Urinary bladder (tissue), 3 donors: ENCODE measurements at regions not wholly inside any gene's neighbourhood (a gene's known extent, or its start where the extent isn't known, plus 50 kb on each side); places are given as distances from the start of the nearest gene placed in this dataset.

Experiments used
- DNase-seq: peaks from one replicate; pipeline ENCODE4 v3.0.0-alpha.2; 2015; ENCODE audit errors: extremely low spot score
- H3K27ac ChIP-seq: one replicate; pipeline ENCODE4 v1.5.1; 2013; ENCODE audit warnings: low read depth, mild to moderate bottlenecking, moderate library complexity
- H3K36me3 ChIP-seq: one replicate; pipeline ENCODE4 v1.6.1; 2013; ENCODE audit warnings: mild to moderate bottlenecking, moderate library complexity; ENCODE audit not compliant: insufficient read depth
- H3K4me1 ChIP-seq: one replicate; pipeline ENCODE4 v1.6.1; 2013; ENCODE audit warnings: mild to moderate bottlenecking, moderate library complexity; ENCODE audit not compliant: insufficient read depth
- H3K4me3 ChIP-seq: one replicate; pipeline ENCODE4 v1.5.1; 2013; ENCODE audit warnings: low read depth, low read length
- WGBS: extraction: QIAGEN DNeasy Blood & Tissue Kit; methylation state at CpG from one replicate; pipeline ENCODE4 v1.1.7; 2013; 5-methylcytosine and 5-hydroxymethylcytosine counted together
- donor health status: healthy with polysubstance abuse.
- donor health status: healthy.

DNA sequence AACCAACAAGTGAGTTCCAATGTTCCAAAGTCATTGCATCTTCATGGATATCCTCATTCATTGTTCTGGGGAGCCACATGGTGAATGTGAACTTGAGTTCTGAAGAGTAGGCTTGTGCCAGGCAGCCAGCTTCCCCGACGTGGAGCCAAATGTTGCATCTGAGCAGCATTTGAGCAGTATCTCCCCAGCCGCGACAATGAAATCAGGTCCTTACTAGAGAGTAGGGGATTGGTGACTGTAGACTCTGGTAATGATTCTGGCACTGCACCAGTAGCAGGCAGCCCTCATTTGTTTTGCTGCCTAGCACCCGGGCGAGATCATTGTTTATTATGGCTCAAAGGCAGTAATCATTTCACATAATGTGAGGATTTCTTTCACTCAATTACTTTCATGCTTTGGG lies 451.4 kb upstream of the C9orf72 start:
- no peak overlapping the region for H3K4me3 ChIP-seq
- WGBS = 48% methylated on average over 6 of the region's 6 CpGs
- no peaks in the 10 kb centered on the region for H3K4me1 ChIP-seq
- H3K36me3 ChIP-seq = no peaks in the 10 kb centered on the region
- DNase-seq = no peak
- no peak overlapping the region for H3K27ac ChIP-seq

DNA sequence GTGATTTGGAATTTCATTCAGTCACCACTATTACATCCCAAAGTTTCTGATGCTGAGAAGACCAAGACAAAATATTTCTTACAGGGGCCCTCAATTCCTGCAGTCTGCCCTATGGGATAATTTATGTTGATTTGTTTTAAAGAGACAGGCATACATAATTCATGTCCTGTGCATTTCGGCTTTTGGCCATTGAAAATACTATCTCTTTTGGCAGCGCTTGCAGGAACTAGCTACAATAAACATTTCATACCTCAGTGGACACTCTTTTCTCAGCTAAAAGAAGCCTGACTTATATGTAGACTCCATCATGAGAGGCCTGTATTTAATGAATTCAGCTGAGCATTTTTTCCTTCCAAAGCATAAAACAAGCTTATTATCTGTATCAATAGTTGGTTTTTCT lies 451.9 kb upstream of the C9orf72 start:
- Histone ChIP-seq H3K4me3 (no peak overlapping the region), H3K36me3 (no peaks in the 10 kb centered on the region), H3K4me1 (no peaks in the 10 kb centered on the region), H3K27ac (no peak overlapping the region)
- DNase-seq = no peak
- WGBS = 39% methylated on average over 2 of the region's 2 CpGs

GRCh38 chr9:28031521-28032267 lies 458.4 kb upstream of the C9orf72 start:
- DNase-seq = no peak
- 80% methylated on average over 5 of the region's 5 CpGs for WGBS
- no peaks in the 10 kb centered on the region for H3K36me3 ChIP-seq
- H3K27ac ChIP-seq = no peak overlapping the region
- no peaks in the 10 kb centered on the region for H3K4me1 ChIP-seq
- H3K4me3 ChIP-seq = no peak overlapping the region

- H3K36me3 ChIP-seq = no peaks in the 10 kb centered on the region
- WGBS = 93% methylated on average over 2 of the region's 2 CpGs
- H3K4me1 ChIP-seq = no peaks in the 10 kb centered on the region
- H3K27ac ChIP-seq = no peak overlapping the region
- DNase-seq = no peak
- no peak overlapping the region for H3K4me3 ChIP-seq
These were observed 458.9 kb upstream of the C9orf72 start for GRCh38 chr9:28032268-28032590.

DNA sequence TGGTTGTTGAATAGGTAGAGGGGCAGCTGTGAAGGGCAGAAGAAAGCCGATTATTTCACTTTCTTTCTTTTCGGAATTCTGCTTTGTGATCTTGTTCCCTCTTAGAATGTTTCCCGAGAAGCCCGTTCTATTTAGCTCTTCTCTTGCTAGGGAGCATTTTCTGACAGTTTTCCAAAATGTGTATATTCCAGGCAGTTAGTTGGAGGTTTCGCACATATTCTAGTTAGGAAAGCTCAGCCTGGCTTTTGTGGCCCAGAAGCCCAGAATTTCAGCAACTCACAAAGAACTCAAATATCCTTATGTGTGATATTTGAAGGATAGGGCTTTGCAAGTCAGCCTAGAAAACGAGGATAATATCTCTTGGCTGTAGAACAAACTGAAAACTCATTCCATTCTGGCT lies 461.0 kb upstream of the C9orf72 start:
- DNase-seq = no peak
- no peak overlapping the region for H3K4me3 ChIP-seq
- H3K36me3 ChIP-seq = no peaks in the 10 kb centered on the region
- 68% methylated on average over 6 of the region's 6 CpGs for WGBS
- H3K4me1 ChIP-seq = no peaks in the 10 kb centered on the region
- H3K27ac ChIP-seq = no peak overlapping the region

- WGBS = 85% methylated on average over 1 of the region's 1 CpG
- H3K4me1 ChIP-seq = no peaks in the 10 kb centered on the region
These were observed 464.7 kb upstream of the C9orf72 start for GRCh38 chr9:28037968-28038367.

DNA sequence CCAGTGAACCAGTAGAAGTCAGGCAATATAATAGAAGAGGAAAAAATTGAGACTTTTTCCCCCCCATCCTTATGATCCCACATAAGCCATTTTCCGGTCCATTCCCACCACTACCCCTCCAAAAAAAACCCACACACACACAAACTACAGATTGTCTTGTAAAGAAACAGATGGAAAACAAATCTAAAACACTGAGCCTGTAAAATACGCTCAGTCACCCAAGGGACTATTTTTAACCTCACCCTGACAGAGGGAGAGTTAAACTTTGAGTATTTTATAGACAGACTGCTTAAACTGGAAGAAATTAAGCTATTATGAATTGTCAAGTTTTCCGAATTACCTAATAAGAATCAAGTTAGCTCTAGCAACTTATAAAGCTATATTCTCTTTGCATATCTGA lies 471.8 kb upstream of the C9orf72 start:
- no peaks in the 10 kb centered on the region for H3K4me1 ChIP-seq
- H3K27ac ChIP-seq = no peak overlapping the region
- WGBS = 60% methylated on average over 3 of the region's 3 CpGs
- DNase-seq = no peak
- no peaks in the 10 kb centered on the region for H3K36me3 ChIP-seq
- H3K4me3 ChIP-seq = no peak overlapping the region

More at GRCh38 chr9:28037968-28038367, 464.7 kb upstream of the C9orf72 start:
- DNase-seq = no peak
- H3K27ac ChIP-seq = no peak overlapping the region
- no peaks in the 10 kb centered on the region for H3K36me3 ChIP-seq
- no peak overlapping the region for H3K4me3 ChIP-seq

DNA sequence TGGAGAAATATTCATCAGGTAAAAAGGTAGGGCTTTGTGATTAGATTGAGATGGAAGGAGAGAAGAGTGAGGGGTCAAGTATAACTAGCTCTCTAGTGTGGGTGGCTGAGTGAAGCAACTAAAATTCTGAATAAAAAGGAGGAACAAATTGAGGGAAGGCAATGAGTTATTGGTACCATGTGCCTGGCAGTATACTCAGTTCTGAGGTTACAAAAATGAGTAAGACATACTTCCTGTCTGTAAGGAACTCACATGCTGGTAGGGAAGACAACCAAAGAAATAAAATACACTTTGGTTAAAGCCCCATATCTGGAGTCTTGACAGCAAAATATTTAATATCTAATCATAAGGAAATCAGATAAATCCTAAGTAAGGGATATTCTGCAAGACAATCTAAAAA lies 476.8 kb upstream of the C9orf72 start:
- H3K27ac ChIP-seq = no peak overlapping the region
- no peak overlapping the region for H3K4me3 ChIP-seq
- no peak for DNase-seq
- no peaks in the 10 kb centered on the region for H3K36me3 ChIP-seq
- no peaks in the 10 kb centered on the region for H3K4me1 ChIP-seq

DNA sequence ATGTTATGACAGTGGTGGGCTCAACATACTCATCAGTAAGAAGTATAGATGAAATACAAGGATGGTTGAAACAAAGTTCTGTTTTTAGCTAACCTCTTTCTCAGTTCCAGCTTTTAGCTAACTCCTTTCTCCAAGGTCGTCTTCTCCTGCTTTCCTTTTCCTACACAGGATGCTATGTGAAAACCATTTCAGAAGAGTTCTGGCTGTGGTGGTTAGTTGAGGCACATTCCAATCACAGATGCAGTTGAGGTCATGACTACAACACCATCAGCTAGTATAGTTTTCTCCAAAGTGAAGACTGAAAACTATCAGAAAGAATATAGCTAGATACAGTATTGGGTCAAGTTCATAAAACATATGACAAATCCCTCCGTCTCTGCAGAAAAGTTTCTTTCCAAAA lies 477.7 kb upstream of the C9orf72 start:
- Histone ChIP-seq H3K4me1 (no peaks in the 10 kb centered on the region), H3K4me3 (no peak overlapping the region), H3K27ac (no peak overlapping the region), H3K36me3 (no peaks in the 10 kb centered on the region)
- DNase-seq = no peak
- WGBS = 64% methylated on average over 2 of the region's 2 CpGs

DNA sequence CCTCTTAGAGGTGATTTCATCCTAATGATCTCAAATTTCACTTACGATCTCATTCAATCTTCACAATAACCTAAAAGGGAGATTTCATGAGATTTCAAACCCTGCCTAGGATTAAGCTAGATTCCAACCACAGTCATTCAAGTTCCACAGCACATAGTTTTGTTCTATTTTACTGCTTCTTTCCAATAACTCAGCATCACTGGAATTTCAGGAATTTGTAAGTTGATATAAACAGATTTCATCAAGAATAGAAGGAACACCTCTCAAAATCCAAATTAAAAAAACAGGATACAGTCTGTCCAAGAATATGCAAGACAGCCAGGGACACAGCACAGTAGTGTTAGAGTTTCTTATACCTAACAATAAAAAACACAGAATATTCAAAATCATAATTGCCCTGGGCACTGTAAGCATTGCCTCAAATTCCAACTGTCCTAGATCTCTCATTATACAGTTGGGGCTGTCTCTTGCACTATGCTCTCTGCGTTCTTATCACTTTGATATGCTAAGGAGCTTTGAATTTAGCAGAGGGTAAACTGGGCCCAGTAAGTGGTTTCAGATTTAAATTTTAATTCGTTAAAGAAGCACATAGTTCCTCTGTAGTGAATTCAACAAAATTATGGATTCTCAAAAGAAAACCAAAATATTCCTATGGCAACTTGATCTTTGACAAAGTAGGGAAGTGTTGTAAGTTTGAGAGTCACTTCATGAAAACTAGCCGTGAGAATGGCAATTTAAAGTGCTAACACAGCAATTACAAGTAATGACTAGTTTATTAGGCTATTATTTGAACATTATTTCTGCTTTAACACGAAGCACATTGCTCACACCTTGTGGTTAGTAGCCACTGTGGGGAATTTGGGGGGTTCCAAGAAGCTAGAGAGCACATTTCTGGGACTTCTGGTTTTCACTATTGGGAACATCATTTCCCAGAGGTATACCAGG lies 478.6 kb upstream of the C9orf72 start:
- Histone ChIP-seq H3K36me3 (no peaks in the 10 kb centered on the region), H3K4me3 (no peak overlapping the region), H3K4me1 (no peaks in the 10 kb centered on the region), H3K27ac (no peak overlapping the region)
- WGBS = 67% methylated on average over 5 of the region's 5 CpGs
- no peak for DNase-seq

GRCh38 chr9:28053096-28053777 lies 480.0 kb upstream of the C9orf72 start:
- WGBS = 49% methylated on average over 7 of the region's 7 CpGs
- H3K36me3 ChIP-seq = no peaks in the 10 kb centered on the region
- H3K27ac ChIP-seq = no peak overlapping the region
- H3K4me1 ChIP-seq = no peaks in the 10 kb centered on the region
- H3K4me3 ChIP-seq = no peak overlapping the region
- DNase-seq = no peak

DNA sequence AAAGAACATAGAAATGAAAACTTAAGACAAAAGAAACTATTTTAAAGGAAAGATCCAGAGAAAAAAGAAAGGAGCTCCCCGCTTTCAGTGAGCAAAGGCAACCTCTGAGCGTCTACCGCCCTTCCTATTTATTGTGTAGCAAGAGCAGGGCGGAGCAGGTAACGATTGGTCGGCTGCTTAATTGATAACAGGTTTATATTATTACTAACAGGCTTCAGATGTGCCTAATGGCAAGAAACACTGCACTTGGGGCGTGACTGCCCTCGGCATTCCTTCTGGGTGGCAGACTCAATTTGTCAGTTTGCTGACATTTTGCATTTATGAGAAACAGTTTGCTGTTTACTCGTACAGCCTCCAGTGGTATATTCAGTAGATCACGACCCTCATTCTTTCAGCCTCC lies 482.7 kb upstream of the C9orf72 start:
- 88% methylated on average over 10 of the region's 10 CpGs for WGBS
- no peak for DNase-seq

DNA sequence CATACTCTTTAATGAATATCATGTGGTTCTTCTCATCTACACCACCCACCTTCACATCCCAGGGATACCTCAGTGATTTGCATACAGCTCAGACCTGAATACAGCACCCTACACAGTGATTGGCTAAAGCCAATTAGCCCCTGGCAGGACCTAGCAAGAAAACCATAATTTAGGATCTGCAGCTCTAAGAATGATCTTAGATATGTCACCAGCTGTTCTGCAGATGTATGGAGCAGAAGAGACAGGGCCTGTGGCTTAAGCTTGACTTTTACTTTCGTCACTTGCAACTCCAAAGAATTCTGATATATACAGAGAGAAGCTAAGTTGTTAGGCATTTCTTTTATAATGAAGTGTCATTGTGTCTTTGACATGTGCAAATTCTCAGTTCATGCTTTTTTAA lies 483.2 kb upstream of the C9orf72 start:
- no peak overlapping the region for H3K27ac ChIP-seq
- H3K4me1 ChIP-seq = no peaks in the 10 kb centered on the region
- 94% methylated on average over 1 of the region's 1 CpG for whole genome bisulfite sequencing
- DNase-seq = no peak
- no peak overlapping the region for H3K4me3 ChIP-seq
- peaks cover 2% of the 10 kb centered on the region for H3K36me3 ChIP-seq

More for the DNA sequence above, 482.7 kb upstream of the C9orf72 start:
- no peaks in the 10 kb centered on the region for H3K4me1 ChIP-seq
- H3K27ac ChIP-seq = no peak overlapping the region
- H3K4me3 ChIP-seq = no peak overlapping the region
- H3K36me3 ChIP-seq = peaks cover 2% of the 10 kb centered on the region

DNA sequence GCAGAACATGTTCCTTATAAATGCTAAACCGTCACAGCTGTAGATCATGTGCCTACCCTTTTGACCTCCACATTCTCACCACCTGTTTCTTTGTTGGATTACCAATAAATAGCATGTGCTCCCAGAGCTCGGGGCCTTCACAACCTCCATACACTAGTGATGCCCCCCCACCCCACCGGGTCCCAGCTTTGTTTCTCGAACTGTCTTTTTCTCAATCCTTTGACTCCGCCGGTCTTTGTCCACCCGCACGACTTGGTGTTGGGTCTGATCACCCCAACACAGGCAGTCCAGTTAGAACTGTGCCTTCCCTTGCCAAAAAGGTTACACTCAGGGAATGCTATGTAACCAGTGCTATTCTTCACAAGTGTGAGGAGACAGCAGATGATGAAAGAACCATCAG lies 485.9 kb upstream of the C9orf72 start:
- WGBS = 95% methylated on average over 8 of the region's 8 CpGs
- no peak overlapping the region for H3K4me3 ChIP-seq
- H3K36me3 ChIP-seq = peaks cover 2% of the 10 kb centered on the region
- no peak overlapping the region for H3K27ac ChIP-seq
- DNase-seq = no peak
- no peaks in the 10 kb centered on the region for H3K4me1 ChIP-seq
